ENCODE measurements at regions not wholly inside any gene's neighbourhood (a gene's known extent, or its start where the extent isn't known, plus 50 kb on each side); places are given as distances from the start of the nearest gene placed in this dataset.

DNA sequence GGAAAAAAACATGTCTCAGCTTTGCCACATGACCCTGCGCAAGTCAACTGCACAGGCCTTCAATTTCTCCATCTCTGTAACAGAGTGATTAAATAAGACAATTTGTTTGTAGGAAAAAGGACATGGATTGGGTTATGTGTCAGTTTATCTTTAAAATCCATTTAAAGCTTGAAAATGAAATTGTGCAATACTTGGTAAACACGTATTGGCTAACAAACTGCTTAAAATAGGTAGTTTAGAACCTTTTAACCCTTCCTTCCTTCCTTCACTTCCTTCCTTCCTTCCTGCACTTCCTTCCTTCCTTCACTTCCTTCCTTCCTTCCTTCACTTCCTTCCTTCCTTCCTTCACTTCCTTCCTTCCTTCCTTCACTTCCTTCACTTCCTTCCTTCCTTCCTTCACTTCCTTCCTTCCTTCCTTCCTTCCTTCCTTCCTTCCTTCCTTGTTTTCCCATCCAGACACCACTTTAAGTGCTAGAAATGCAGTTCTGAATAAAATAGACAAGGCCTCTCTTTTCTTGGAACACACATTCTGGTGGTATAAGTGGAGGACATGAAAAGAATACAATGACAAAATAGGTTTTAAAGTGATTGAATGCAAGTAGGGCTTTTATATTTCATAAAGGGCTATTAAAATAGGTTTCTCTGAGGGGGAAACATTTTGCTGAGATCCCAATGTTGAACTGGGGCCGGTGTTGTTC, 130.2 kb upstream of the TP63 start:
- no peak for DNase-seq (ENCODE audit: low read depth)

- DNase-seq (ENCODE audit: low read depth), result no peak
Measured at GRCh38 chr3:189502256-189502655, 128.9 kb upstream of the TP63 start.

DNA sequence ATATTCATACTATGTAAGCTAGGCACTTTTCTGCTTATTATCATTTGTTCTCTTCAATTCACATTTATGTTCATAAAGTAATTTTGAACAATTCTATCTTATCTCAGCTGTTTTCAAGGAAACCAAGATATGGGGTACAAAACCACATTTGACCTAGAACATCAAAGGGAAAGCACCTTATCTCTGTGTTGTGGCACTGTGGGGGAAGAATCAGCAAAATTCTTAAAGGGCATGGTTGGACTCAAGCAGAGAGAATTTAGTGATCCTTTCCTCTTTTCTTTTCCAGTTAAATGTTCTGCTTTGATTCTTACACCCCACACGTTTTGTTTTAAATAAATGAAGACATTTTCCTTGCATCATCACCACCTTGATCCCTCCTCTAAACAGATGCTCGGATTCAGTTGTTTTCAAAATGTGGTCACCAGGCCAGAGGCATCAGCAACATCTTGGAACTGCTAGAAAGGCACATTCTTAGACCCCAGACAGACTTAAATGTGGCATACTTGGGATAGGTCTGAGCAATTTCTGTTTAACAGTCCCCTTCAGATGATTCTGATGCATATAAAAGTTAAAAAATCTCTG, 128.4 kb upstream of the TP63 start:
- DNase-seq (ENCODE audit: low read depth), result no peak

DNA sequence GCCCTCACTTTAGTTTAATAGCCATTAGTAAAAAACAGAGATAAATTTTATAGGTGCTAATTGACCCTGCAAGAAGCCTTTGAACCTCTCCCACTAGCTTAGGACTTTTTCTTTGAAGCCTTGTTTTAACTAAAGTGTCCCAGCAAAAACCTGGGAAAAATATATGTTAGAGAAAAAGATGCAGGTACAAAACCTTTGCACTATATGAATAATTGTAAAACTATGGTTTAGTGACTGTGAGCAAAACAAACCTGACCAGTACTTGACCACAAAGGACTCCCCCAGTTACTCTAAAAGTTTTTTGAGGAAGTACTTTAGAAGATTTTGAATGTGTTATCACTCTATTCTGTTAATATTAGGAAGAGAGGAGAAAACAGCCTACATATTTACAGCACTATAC, 123.3 kb upstream of the TP63 start:
- DNase-seq (ENCODE audit: low read depth), result no peak

- DNase-seq (ENCODE audit: low read depth), result no peak
Measured at GRCh38 chr3:189508784-189509501, 122.2 kb upstream of the TP63 start.

DNA sequence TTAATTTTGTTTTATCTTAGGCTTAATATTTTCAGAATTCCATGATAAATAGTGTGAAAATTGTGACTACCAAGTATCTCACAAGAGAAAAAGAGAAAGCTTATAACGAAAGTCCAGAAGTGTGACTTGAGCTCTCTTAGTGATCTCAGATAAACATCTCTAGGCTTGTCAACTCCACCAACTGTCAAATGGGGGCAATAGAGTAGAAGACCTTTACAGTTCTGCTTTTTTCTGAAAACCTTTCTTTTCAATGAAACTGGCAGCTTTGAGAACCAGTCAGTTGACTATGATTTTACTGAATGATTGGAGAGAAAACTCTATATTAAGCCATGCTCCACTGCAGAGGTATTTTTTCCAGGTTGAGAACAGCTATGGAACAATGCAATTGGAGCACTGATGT, 119.2 kb upstream of the TP63 start:
- no peak for DNase-seq (ENCODE audit: low read depth)

DNA sequence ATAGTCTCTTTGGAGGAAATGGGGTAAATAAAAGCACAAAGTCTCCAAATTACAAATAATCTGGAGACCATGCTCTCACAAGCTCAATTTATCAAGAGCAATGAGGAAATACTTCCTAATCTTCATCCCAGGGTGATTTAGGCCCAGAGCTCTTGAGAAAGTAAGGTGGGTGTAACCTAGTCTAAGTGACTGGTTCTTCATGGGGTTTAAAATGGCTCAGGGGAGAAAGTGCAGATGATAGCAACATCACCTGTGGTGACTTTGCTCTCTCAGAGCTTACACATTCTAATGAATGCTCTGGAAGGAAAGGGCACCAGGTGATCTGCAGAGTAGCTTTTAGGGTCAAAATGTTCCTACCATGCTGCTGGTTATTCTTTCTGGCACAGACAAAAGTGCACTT, 118.4 kb upstream of the TP63 start:
- DNase-seq (ENCODE audit: low read depth), result no peak

DNA sequence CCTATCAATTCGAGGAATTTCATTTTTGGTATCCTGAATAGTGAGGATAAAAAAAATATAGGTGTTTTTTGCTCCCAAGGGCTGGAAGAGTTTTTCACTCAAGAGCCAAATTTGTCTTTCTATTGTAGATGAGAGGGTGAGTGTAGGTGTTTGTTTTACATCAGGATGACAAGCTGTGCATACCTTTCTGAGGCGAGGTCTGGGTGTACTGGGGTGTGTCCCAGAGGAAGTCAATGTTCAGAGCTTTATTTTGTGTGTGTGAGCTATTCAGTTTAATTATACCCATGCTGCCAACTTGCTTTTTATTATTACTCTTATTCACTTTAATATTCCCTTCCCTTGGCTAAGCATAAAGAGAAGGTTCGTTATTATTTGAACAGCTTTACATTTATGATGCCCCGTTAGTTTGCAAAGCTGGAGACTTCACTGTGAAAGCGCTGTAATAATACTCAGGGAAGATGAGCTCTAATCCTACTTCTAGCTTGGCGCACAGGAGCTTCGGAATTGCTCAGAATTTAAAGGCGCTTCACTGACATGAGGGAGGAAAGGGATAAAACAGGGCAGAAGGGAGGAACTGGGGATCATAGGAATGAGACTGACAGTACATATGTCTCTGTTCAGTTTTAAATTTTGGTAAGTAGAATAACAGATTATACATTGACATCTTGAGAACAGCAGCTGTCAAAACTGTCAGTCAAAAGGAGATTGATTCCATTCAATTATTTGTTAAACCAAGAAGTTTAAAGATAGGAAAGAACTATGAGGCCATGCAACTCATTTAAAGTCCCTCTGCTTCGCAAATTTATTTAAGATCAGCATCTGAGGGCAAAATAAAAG, 117.7 kb upstream of the TP63 start:
- no peak for DNase-seq (ENCODE audit: low read depth)

- DNase-seq (ENCODE audit: low read depth), result no peak
Measured at GRCh38 chr3:189516039-189516438, 115.2 kb upstream of the TP63 start.

DNA sequence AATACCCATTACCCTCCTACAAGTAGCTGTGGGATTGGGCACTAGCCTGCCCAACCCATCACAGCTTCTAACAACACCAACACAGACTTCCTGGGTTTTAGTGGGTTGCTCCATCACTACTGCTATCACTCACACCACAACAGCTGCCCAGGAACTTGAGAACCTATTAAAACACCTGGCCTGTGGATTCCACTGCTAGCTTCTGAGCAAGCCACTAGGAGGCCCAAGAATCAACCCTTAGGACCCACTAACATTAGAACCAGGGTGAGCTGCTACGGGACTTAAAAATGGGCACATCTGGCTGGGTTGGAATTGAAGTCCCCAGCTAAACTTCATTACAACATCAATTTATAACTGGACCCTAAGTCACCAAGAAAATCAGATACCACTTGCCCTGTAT, 113.2 kb upstream of the TP63 start:
- DNase-seq (ENCODE audit: low read depth), result no peak

DNA sequence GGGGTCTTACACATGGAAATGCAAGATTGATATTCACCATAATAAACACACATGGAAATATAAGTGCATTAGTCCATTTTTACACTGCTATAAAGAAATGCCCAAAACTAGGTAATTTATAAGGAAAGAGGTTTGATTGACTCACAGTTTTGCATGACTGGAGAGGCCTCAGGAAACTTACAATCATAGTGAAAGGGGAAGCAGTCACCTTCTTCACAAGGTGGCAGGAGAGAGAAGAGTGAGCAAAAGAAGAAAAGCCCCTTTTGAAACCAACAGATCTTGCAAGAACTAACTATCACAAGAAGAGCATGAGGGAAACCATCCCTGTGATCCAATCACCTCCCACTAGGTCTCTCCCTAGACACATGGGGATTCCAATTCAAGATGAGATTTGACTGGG, 111.7 kb upstream of the TP63 start:
- no peak for DNase-seq (ENCODE audit: low read depth)

DNA sequence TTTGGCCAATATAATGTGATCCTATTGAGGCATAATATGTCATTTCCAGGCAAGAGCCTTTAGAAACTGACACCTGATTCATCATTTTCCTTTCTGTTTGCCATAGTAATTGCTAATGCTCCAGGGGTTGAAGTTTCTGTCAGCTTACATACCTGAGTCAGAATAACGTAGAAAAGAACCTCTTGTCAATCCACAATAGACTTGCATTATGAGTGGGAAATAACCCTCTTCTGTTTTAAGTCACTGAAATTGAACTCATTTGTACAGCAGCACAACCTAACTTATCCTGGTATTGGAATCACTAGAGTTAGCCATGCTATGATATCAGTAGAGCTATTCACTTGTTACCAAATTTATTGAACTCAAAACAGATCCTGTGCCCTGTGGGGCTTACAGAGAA, 101.7 kb upstream of the TP63 start:
- peak; percentile 2 for DNase-seq (ENCODE audit: low read depth)

DNA sequence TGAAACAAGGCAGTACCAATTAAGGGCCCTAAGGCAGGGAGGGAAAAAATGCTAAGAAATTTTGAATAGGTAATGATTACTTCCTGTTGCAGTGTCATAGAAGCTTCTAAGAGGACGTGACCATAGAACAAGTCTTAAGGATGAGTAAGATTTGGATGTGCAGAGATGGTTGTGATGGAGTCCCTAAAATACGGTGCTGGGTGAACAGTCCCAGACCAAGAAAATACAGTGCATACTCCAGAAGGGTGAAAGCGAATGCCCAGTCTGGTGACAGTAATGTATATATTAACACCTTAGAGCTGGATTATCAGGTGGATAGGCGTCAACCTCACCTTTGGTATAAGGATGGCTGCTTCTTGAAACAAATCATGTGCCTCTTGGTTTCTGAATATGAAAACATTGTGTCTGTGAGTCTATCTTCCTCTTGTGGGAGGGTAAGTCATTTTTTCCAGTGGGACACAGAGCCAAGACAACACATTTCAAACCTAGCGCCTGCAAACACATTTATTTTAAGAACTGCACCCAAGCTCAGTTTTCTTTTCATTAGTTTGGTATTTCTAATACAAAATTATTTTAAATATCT, 101.2 kb upstream of the TP63 start:
- peak; percentile 2 for DNase-seq (ENCODE audit: low read depth)

DNA sequence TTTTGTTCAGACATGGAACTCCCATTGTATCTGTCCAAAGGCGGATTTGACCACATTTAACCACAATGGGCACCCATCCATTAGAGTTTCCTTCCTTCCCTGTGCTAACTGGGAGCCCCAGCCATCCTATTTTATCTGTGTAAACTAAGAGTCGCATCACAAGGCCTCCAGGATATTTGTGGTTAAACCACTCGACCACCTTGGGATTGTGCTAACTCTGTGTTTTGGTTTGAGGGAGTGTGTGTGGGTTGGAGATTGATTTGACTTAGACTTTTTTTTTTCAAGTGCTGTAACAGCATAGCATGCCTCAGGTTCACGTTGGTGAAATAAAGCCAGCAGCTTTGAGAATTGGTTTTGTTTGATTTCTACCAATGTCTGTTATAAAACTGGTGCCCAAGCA, 100.4 kb upstream of the TP63 start:
- peak; percentile 8 for DNase-seq (ENCODE audit: low read depth)

DNA sequence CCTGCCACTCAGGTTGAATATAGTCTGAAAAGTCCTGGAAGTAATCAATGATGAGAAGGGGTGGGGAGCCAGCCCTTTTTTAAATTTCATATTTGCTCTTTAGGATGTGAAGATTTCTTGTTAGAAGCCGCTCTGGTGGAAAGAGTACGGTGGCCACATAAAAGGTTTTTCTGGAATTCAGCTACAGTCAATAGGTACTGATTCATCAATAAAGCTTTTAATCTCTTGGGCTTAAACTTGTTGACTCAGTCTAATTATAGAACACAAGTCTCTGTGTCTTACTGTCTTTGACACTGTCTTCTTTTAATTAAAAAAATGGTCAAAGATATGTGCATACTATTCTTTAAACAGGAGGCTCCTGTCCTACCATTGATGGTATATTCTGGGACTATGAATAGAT, 99.9 kb upstream of the TP63 start:
- DNase-seq (ENCODE audit: low read depth), result no peak

GRCh38 chr3:189534531-189534930, 96.7 kb upstream of the TP63 start:
- DNase-seq (ENCODE audit: low read depth), result no peak

DNA sequence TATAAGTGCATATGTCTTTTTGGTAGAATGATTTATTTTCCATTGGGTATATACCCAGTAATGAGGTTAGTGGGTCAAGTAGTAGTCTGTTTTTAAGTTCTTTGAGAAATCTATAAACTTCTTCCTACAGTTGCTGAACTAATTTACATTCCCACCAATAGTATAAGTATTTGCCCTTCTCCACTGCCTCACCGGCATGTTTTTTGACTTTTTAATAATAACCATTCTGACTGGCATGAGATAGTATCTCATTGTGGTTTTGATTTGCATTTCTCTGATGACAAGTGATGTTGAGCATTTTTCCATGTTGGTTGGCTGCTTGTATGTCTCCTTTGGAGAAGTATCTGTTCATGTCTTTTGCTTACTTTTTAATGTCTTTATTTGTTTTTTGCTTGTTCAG, 94.1 kb upstream of the TP63 start:
- no peak for DNase-seq (ENCODE audit: low read depth)

DNA sequence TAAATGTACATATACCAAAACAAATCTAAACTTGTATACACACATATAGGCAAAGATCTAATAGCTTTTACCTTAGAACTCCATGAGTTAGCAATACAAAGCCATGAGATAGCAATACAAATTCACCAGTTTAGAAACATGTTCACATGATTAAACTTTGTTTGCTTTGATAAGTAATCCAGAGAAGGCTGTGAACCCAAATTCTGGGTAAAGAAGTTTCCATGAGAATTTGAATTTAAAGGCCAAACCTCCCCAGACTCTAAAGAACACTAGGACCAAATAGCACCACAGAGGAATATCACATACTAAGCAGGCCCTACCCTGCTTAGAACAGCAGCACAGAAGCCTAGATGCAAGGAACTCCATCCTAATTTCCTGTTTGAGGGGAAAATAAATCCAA, 83.7 kb upstream of the TP63 start:
- DNase-seq (ENCODE audit: low read depth), result no peak

DNA sequence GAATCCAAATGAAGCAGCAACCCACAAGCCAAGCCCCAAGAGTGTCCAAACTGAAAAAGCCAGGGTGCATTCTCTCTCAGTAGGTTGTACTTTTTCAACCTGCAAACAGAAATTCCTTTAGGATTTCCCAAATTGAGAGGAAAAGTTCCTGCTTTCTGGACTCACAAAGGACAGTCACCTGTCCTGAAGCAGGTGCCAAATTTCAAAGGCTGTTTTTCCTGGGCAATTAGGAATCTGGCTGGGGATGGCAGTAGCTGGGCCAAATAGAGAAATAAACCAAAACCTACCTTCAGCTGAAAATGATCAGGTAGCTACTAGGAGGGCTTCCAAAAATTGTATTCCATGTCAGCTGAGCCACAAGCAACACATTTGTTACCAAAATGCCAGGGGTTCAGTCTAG, 83.1 kb upstream of the TP63 start:
- DNase-seq (ENCODE audit: low read depth), result no peak

DNA sequence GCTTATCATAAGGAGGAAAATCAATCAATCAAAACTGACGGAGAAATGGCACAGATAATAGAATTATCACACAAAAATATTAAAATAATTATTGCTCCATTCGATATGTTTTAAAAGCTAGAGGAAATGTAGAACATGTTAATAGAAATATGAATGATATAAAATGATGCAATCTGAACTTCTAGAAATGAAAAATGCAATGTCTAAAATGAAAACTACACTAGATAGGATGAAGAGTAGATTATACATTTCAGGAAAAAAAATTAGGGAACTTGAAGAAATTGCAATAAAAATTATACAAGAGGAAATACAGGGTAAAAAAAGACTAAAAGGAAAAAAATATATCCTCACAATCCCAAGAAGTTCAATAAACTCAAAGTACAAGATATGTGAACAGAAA, 80.2 kb upstream of the TP63 start:
- DNase-seq (ENCODE audit: low read depth), result no peak

DNA sequence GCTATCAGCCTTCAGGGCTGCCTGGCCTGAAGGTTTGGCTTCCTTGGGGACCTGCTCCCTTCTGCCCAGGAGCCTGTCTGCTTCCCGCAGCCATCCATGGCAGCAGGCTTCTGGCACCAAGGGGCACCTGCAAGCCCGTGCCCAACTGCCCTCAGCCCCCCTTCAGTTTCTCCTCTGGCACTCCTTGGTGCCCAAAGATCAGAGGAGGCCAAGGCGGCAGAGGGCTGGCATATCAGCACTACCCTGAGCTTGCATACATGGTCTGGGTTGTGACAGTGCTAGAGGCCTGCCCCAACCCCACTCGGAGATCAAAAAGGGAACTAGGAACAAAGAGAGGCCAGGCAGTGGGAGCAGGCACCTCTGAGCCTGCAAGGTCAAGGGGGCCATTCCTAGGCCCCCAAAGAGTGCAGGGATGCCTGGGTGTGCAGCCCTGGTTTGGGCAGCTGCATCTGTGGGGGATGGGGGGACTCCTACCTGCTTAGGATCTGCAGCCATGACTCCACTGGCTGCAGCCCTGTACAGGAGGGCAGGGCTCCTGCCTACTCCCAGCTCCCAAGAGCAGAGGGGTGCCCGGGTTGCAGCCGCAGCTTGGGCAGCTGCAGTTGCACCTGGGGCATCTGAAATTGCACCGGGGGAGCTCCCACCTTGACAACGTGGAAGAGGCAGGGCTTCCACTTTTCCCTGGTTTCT, 76.2 kb upstream of the TP63 start:
- no peak for DNase-seq (ENCODE audit: low read depth)

DNA sequence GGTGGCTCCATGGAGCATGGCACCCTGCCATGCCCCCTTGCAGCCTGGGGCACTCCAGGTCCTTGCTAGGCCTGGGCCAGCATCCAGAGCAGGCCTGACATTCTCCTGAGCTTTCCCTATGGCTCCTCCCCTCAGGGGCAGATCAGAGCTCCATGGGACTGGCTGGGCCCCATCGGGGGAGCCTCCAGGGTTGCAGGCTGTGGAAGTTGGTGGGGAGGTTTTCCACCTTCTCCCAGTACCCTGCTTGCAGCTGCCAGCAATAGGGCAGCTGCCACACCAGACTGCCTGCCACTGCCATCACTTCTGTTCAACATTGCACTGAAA, 75.7 kb upstream of the TP63 start:
- no peak for DNase-seq (ENCODE audit: low read depth)
